ENCODE measurements at regions not wholly inside any gene's neighbourhood (a gene's known extent, or its start where the extent isn't known, plus 50 kb on each side); places are given as distances from the start of the nearest gene placed in this dataset.

DNA sequence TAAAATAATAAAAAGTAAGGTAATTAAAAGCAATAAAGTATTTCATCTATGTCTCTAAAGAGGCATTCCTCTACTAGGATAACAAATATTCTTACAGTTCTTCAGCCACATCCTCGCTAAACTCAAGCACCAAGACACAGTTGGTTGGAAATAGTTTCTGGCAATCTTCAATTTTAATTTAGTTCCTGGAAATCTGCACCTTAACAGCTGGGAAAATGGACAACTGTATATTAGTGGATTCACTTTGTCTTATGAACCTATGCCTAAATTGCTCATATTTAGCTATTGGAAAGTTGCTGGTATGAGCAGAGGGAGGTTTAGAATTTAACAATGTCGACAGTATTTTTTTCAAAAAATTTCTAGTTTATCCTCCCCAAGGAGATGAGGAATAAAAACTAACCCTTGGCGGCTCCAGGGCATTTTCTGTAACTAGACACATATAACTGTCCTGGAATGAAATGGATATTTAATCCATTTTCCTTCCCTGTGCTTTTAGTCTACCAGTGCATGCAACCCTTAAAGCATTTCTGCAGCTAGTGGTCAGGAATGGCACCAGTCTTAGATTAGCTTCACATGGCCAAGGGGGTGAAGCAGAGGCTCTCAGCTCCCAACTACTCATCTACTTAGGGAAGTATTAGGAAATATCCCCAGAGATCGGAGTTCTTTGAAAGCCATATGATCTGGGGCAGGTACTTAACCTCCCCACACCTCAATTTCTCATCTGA, 290.0 kb upstream of the THBS1 start:
- Histone ChIP-seq H3K27ac (no peak overlapping the region), H3K4me1 (no peaks in the 10 kb centered on the region), H3K9me3 (peaks cover 0 to 13% (median 5%) of the 10 kb centered on the region in 8 donors), H3K27me3 (replicated peaks in 1 of 7) (peaks cover 0 to 14% (median 0%) of the 10 kb centered on the region in 7 donors), H3K36me3 (no peaks in the 10 kb centered on the region), H3K4me3 (no peak overlapping the region)
- intact Hi-C loops (cut with DNase I; ENCODE audit: low total_unique reads): no loop called here
- WGBS, 5 donors: 89 to 95% (median 91%) methylated on average over 4 of the region's 4 CpGs
- TF ChIP-seq, protein P1, sequence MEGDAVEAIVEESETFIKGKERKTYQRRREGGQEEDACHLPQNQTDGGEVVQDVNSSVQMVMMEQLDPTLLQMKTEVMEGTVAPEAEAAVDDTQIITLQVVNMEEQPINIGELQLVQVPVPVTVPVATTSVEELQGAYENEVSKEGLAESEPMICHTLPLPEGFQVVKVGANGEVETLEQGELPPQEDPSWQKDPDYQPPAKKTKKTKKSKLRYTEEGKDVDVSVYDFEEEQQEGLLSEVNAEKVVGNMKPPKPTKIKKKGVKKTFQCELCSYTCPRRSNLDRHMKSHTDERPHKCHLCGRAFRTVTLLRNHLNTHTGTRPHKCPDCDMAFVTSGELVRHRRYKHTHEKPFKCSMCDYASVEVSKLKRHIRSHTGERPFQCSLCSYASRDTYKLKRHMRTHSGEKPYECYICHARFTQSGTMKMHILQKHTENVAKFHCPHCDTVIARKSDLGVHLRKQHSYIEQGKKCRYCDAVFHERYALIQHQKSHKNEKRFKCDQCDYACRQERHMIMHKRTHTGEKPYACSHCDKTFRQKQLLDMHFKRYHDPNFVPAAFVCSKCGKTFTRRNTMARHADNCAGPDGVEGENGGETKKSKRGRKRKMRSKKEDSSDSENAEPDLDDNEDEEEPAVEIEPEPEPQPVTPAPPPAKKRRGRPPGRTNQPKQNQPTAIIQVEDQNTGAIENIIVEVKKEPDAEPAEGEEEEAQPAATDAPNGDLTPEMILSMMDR (IDR thresholded peaks at IDR 0.05 in 8 of 11, conservative IDR thresholded peaks at IDR 0.05 in 3 of 11): no peak
- TF ChIP-seq POLR2AphosphoS5 (IDR thresholded peaks at IDR 0.05) (no peak), POLR2A (IDR thresholded peaks at IDR 0.05) (no peak)
- DNase-seq: no peak

DNA sequence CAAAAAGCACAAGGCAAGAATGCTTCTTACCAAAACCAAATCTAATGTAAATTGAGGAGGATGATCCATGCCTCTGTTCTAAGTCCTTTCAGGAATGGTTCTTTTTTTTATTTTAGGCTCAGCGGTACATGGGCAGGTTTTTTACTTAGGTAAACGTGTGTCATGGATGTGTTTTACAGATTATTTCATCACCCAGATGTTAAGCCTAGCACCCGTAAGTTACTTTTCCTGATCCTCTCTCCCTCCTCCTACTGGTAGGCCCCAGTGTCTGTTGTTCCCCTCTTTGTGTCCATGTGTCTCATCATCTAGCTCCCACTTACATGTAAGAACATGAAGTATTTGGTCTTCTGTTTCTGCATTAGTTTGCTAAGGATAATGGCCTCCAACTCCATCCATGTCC, 289.2 kb upstream of the THBS1 start:
- WGBS, 5 donors: 91 to 100% (median 94%) methylated on average over 3 of the region's 3 CpGs
- H3K27me3 ChIP-seq (replicated peaks in 1 of 7): peaks cover 0 to 12% (median 0%) of the 10 kb centered on the region in 7 donors
- H3K36me3 ChIP-seq: no peaks in the 10 kb centered on the region
- no peak for DNase-seq
- H3K4me3 ChIP-seq: no peak overlapping the region
- H3K27ac ChIP-seq: no peak overlapping the region
- H3K4me1 ChIP-seq: no peaks in the 10 kb centered on the region
- intact Hi-C loops (cut with DNase I; ENCODE audit: low total_unique reads): no loop called here
- no peak for TF ChIP-seq POLR2AphosphoS5 (IDR thresholded peaks at IDR 0.05)
- no peak for TF ChIP-seq POLR2A (IDR thresholded peaks at IDR 0.05)
- TF ChIP-seq, protein P1 (IDR thresholded peaks at IDR 0.05 in 8 of 11, conservative IDR thresholded peaks at IDR 0.05 in 3 of 11): no peak
- peaks cover 0 to 13% (median 5%) of the 10 kb centered on the region in 8 donors for H3K9me3 ChIP-seq

DNA sequence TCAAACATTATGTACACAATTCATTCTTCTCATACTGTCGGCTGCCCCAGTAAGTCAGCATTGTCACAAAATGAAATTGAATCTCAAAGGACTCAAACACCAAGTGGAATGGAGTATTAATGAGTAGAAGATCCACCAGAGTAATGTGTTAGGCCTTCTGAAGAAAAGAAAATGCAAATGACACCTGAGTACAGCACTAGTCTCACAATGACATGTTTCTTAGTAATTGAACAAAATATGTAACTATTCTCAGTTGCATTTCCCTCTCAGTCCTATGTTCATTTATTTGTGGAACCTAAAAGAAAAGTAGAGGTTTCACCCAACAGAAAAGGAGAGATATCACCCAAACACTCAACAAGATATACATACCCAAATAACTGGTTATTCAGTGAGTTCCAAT, 283.9 kb upstream of the THBS1 start:
- no peak overlapping the region for H3K27ac ChIP-seq
- H3K4me3 ChIP-seq: no peak overlapping the region
- H3K9me3 ChIP-seq: peaks cover 0 to 12% (median 5%) of the 10 kb centered on the region in 8 donors
- H3K27me3 ChIP-seq (replicated peaks in 1 of 7): no peaks in the 10 kb centered on the region
- TF ChIP-seq POLR2A (IDR thresholded peaks at IDR 0.05): no peak
- TF ChIP-seq, protein P1 (IDR thresholded peaks at IDR 0.05 in 8 of 11, conservative IDR thresholded peaks at IDR 0.05 in 3 of 11): no peak
- 47 to 100% (median 88%) methylated on average over 1 of the region's 1 CpG for WGBS, 5 donors
- H3K36me3 ChIP-seq: no peaks in the 10 kb centered on the region
- intact Hi-C loops (cut with DNase I; ENCODE audit: low total_unique reads): no loop called here
- H3K4me1 ChIP-seq: peaks cover 0 to 5% (median 0%) of the 10 kb centered on the region in 6 donors
- DNase-seq: no peak

DNA sequence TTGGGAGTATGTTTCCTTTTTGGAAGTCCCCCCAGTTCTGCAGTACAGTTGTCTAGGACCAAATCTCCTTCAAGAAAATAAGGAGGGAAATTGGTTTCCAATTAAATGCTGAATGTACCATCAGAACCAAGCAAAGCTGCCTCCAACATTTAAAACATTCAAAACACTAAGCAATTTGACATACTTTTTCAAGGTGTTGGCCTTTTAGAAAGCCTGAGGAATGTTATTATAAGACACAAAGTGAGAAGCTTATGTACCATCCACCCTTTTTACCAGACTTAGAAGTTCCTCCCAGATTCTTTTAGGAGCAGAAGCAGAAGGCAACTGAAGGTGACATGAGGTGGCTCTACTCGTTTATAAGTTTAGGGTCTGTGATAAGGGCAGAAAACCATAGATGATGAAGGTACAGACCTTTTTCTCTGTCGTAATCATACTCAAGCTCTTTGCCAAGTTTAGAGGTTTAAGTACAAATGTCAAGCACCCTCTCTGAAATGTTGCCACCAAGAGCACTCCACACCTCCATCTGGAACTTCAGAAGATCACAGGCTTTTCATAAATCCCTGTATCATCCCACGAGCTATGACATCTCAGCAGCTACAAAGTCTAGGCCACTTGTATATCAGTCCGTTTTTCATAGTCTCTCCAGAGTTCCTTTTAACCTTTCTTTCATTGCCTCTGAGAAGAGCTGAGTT, 282.5 kb upstream of the THBS1 start:
- intact Hi-C loops (cut with DNase I; ENCODE audit: low total_unique reads): no loop called here
- H3K4me1 ChIP-seq: peaks cover 0 to 5% (median 0%) of the 10 kb centered on the region in 6 donors
- TF ChIP-seq POLR2AphosphoS5 (IDR thresholded peaks at IDR 0.05) (no peak), POLR2A (IDR thresholded peaks at IDR 0.05) (no peak)
- TF ChIP-seq, protein P1 (IDR thresholded peaks at IDR 0.05 in 8 of 11, conservative IDR thresholded peaks at IDR 0.05 in 3 of 11): no peak
- H3K27me3 ChIP-seq (replicated peaks in 1 of 7): peaks cover 0 to 1% (median 0%) of the 10 kb centered on the region in 7 donors
- H3K27ac ChIP-seq: no peak overlapping the region
- H3K9me3 ChIP-seq: no peaks in the 10 kb centered on the region
- no peak for DNase-seq
- WGBS, 5 donors: 71 to 84% (median 77%) methylated on average over 4 of the region's 4 CpGs
- H3K36me3 ChIP-seq: no peaks in the 10 kb centered on the region
- H3K4me3 ChIP-seq: no peak overlapping the region

Data from spleen (tissue), 11 donors.